HEK293 (cell line): ENCODE measurements at regions not wholly inside any gene's neighbourhood (a gene's known extent, or its start where the extent isn't known, plus 50 kb on each side); places are given as distances from the start of the nearest gene placed in this dataset.

Experiments used
- CTCF ChIA-PET: fragments of 350-600 bp; formaldehyde crosslinking; extraction: SDS; loops from one replicate; lab custom pipeline; 2021; ENCODE audit warnings: antibody characterized with exemption; lab: Yijun Ruan, JAX
- POLR2A ChIA-PET: fragments of 300-600 bp; formaldehyde crosslinking; extraction: SDS; loops from one replicate; lab custom pipeline; 2020; ENCODE audit warnings: antibody characterized with exemption, inconsistent platforms; lab: Yijun Ruan, JAX
- H3K27ac ChIP-seq: fragments of 200-500 bp; sonication (Bioruptor generic); 2 replicates; pipeline ENCODE4 v1.5.1; 2014; ENCODE audit warnings: low read depth, low read length, control low read depth, inconsistent platforms; ENCODE audit errors: extremely low read depth
- H3K36me3 ChIP-seq, 2 experiments: fragments of 200-500 bp in 1 of 2; sonication (Bioruptor generic) in 1 of 2; 1 replicate in 1 of 2; 2 replicates in 1 of 2; pipeline ENCODE4 v1.5.1; 2014 to 2017; ENCODE audit warnings: inconsistent platforms in 2 of 2, low read length in 2 of 2; ENCODE audit not compliant: control insufficient read depth in 2 of 2, insufficient read depth in 1 of 2
- H3K4me1 ChIP-seq: fragments of 200-500 bp; sonication (Bioruptor generic); 2 replicates; pipeline ENCODE4 v1.5.1; 2014; ENCODE audit warnings: mild to moderate bottlenecking, low read length, inconsistent platforms; ENCODE audit not compliant: control insufficient read depth, insufficient read depth
- H3K4me3 ChIP-seq: 2 replicates; pipeline ENCODE4 v1.5.1; 2011; ENCODE audit warnings: low read depth, mild to moderate bottlenecking, control low read depth, low read length, moderate library complexity
- H3K9me3 ChIP-seq: fragments of 200-500 bp; sonication (Bioruptor generic); 2 replicates; pipeline ENCODE4 v1.5.1; 2014; ENCODE audit warnings: low read depth, low read length, inconsistent platforms; ENCODE audit not compliant: control insufficient read depth, insufficient read depth
- BCL11B ChIP-seq: fragments of 450-650 bp; formaldehyde crosslinking; IDR thresholded peaks from 2 replicates; pipeline ENCODE4 v1.5.1; 2016; ENCODE audit warnings: low read depth, missing biosample characterization, missing genetic modification characterization
- FEZF1 ChIP-seq: fragments of 450-650 bp; formaldehyde crosslinking; IDR thresholded peaks from 2 replicates; pipeline ENCODE4 v1.5.1; 2016; ENCODE audit warnings: missing biosample characterization, missing genetic modification characterization
- GLI2 ChIP-seq: fragments of 450-650 bp; formaldehyde crosslinking; IDR thresholded peaks from 2 replicates; pipeline ENCODE4; 2017; ENCODE audit warnings: missing biosample characterization, missing genetic modification characterization, low read depth, borderline replicate concordance
- GLIS1 ChIP-seq: fragments of 450-650 bp; formaldehyde crosslinking; IDR thresholded peaks from 2 replicates; pipeline ENCODE4 v1.5.1; 2016; ENCODE audit warnings: missing biosample characterization, missing genetic modification characterization
- IKZF3 ChIP-seq: fragments of 450-650 bp; IDR thresholded peaks from 2 replicates; pipeline ENCODE4 v1.5.0; 2018; ENCODE audit warnings: missing biosample characterization, mild to moderate bottlenecking, missing genetic modification characterization, moderate library complexity
- KLF10 ChIP-seq: fragments of 450-650 bp; IDR thresholded peaks from 2 replicates; pipeline ENCODE4 v1.5.1; 2018; ENCODE audit warnings: missing biosample characterization, mild to moderate bottlenecking, missing genetic modification characterization
- KLF7 ChIP-seq: fragments of 450-650 bp; formaldehyde crosslinking; IDR thresholded peaks from 2 replicates; pipeline ENCODE4 v1.5.1; 2016; ENCODE audit warnings: missing biosample characterization, missing genetic modification characterization, borderline replicate concordance
- MEIS1 ChIP-seq: sonication (generic); formaldehyde crosslinking; IDR thresholded peaks from 2 replicates; pipeline ENCODE4 v1.8.1; 2022; ENCODE audit warnings: missing genetic modification reagents, mild to moderate bottlenecking, borderline replicate concordance
- SETDB1 ChIP-seq: IDR thresholded peaks from one replicate; pipeline ENCODE4 v1.6.1; 2017; ENCODE audit warnings: mild to moderate bottlenecking, low read length, moderate library complexity, mixed read lengths; ENCODE audit not compliant: insufficient read length
- SP3 ChIP-seq: fragments of 450-650 bp; formaldehyde crosslinking; IDR thresholded peaks from 2 replicates; pipeline ENCODE4 v1.5.1; 2016; ENCODE audit warnings: missing biosample characterization, missing genetic modification characterization
- TRIM28 ChIP-seq: IDR thresholded peaks from 2 replicates; pipeline ENCODE4 v1.6.1; 2011; ENCODE audit warnings: low read length, control low read depth, borderline replicate concordance
- ZFP37 ChIP-seq: fragments of 450-650 bp; formaldehyde crosslinking; IDR thresholded peaks from 2 replicates; pipeline ENCODE4 v1.5.1; 2016; ENCODE audit warnings: missing biosample characterization, missing genetic modification characterization
- ZNF112 ChIP-seq: fragments of 450-650 bp; formaldehyde crosslinking; IDR thresholded peaks from 2 replicates; pipeline ENCODE4 v1.5.0; 2017; ENCODE audit warnings: missing biosample characterization, missing genetic modification characterization
- ZNF146 ChIP-seq: fragments of 450-650 bp; formaldehyde crosslinking; IDR thresholded peaks from 2 replicates; pipeline ENCODE4 v1.5.1; 2016; ENCODE audit warnings: missing biosample characterization, missing genetic modification characterization
- ZNF16 ChIP-seq: fragments of 450-650 bp; formaldehyde crosslinking; IDR thresholded peaks from 2 replicates; pipeline ENCODE4 v1.5.1; 2016; ENCODE audit warnings: low read depth, missing biosample characterization, missing genetic modification characterization
- ZNF223 ChIP-seq: fragments of 450-650 bp; formaldehyde crosslinking; IDR thresholded peaks from 2 replicates; pipeline ENCODE4 v1.5.1; 2016; ENCODE audit warnings: missing biosample characterization, missing genetic modification characterization
- ZNF341 ChIP-seq: fragments of 450-650 bp; formaldehyde crosslinking; IDR thresholded peaks from 2 replicates; pipeline ENCODE4; 2016; ENCODE audit warnings: low read depth, missing biosample characterization, missing genetic modification characterization
- ZNF473 ChIP-seq: fragments of 450-650 bp; formaldehyde crosslinking; IDR thresholded peaks from 2 replicates; pipeline ENCODE4 v1.5.1; 2017; ENCODE audit warnings: missing biosample characterization, missing genetic modification characterization
- ZNF530 ChIP-seq: fragments of 450-650 bp; formaldehyde crosslinking; IDR thresholded peaks from 2 replicates; pipeline ENCODE4 v1.5.1; 2016; ENCODE audit warnings: low read depth, missing biosample characterization, missing genetic modification characterization
- ZNF600 ChIP-seq: fragments of 450-650 bp; formaldehyde crosslinking; IDR thresholded peaks from 2 replicates; pipeline ENCODE4 v1.5.1; 2016; ENCODE audit warnings: missing biosample characterization, missing genetic modification characterization
- ZNF623 ChIP-seq: fragments of 450-650 bp; formaldehyde crosslinking; IDR thresholded peaks from 2 replicates; pipeline ENCODE4 v1.5.1; 2016; ENCODE audit warnings: missing biosample characterization, missing genetic modification characterization
- ZNF658 ChIP-seq: fragments of 450-650 bp; formaldehyde crosslinking; IDR thresholded peaks from 2 replicates; pipeline ENCODE4; 2016; ENCODE audit warnings: missing biosample characterization, missing genetic modification characterization
- TF ChIP-seq, protein P1 (sequence below): fragments of 450-650 bp; formaldehyde crosslinking; IDR thresholded peaks from 2 replicates; pipeline ENCODE4 v1.5.1; 2016; ENCODE audit warnings: missing biosample characterization, missing genetic modification characterization
- TF ChIP-seq, protein P2 (sequence below): fragments of 450-650 bp; formaldehyde crosslinking; conservative IDR thresholded peaks from 2 replicates; pipeline ENCODE4 v1.5.1; 2016; ENCODE audit warnings: low read depth, missing biosample characterization, missing genetic modification characterization
- TF ChIP-seq, protein P3 (sequence below): fragments of 450-650 bp; formaldehyde crosslinking; IDR thresholded peaks from 2 replicates; pipeline ENCODE4 v1.5.1; 2016; ENCODE audit warnings: missing biosample characterization, missing genetic modification characterization

DNA sequence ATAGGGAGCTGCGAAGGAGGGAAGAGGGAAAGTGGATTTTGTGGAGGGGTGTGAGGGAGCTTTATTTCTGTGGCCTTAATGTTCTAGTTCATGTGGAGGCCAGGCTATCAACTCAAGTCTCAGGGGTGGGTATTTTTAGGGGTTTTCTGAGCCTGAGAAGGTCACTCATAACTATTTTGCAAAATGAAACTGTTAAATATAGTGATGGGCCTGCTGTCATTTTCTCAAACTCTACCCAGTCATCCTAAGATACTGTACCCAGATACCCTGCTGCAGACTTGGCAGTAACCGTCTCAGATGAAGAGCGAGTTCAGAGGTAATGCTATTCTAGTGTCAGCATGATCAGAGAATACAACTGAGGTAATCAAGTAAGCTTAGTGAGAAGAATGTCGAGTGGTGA lies 545.0 kb upstream of the TBL1XR1 start:
- TF ChIP-seq, protein P1, sequence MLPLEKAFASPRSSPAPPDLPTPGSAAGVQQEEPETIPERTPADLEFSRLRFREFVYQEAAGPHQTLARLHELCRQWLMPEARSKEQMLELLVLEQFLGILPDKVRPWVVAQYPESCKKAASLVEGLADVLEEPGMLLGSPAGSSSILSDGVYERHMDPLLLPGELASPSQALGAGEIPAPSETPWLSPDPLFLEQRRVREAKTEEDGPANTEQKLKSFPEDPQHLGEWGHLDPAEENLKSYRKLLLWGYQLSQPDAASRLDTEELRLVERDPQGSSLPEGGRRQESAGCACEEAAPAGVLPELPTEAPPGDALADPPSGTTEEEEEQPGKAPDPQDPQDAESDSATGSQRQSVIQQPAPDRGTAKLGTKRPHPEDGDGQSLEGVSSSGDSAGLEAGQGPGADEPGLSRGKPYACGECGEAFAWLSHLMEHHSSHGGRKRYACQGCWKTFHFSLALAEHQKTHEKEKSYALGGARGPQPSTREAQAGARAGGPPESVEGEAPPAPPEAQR (tag by site-specific recombination), result no peak
- TF ChIP-seq ZNF16, result no peak
- no peak for TF ChIP-seq ZNF600 (tag by site-specific recombination)
- TF ChIP-seq ZNF623 (tag by site-specific recombination), result no peak
- no peak for TF ChIP-seq KLF10
- TF ChIP-seq SETDB1, result no peak
- no peak for TF ChIP-seq MEIS1 (CRISPR knock-in tag)
- TF ChIP-seq SP3 (tag by site-specific recombination), result no peak
- no peak for TF ChIP-seq ZNF223 (tag by site-specific recombination)
- no peaks in the 10 kb centered on the region for H3K36me3 ChIP-seq
- no peaks in the 10 kb centered on the region for H3K9me3 ChIP-seq
- H3K4me1 ChIP-seq, result no peaks in the 10 kb centered on the region
- H3K27ac ChIP-seq, result no peak overlapping the region
- CTCF ChIA-PET, result no interaction called here
- H3K4me3 ChIP-seq, result no peak overlapping the region
- POLR2A ChIA-PET, result interaction anchor here (0.6 kb wide), 1 partner anchor 197 kb away, joined by 3 read pairs; no protein-coding TSS in a partner anchor

DNA sequence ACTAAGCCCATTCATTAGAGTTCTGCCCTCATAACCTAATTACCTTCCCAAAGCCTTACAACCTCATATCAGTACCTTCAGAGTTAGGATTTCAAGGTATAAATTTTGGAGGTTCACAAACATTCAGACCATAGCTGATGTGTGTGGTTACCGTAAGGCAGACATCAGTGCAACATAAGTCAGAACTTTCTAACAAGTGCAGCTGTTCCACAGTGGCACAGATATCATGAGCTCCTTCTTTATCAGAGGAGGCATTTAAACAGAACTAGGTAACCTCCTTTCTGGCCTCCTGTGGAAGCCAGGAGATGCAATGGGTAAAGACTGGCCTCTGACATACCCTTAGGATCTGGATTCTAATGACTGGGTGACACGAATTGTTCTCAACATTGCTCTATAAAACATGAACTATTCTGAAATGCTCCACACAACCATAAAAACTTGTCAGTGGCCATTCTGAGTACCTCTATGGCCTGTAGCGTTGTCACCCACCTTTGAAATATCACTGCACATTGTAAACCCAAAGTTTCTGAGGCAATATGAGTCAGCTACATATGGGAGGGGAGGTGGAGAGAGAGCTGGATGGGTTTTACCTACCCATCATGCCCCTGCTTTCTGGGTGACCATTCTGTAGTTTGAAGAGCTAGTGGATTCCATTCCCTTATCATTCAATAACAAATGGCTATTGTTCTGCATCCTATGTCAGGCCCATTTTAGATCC lies 546.0 kb upstream of the TBL1XR1 start:
- TF ChIP-seq ZNF658 (no peak), FEZF1 (no peak), ZNF146 (tag by site-specific recombination) (no peak)
- H3K27ac ChIP-seq, result no peak overlapping the region
- POLR2A ChIA-PET, result no interaction called here
- H3K9me3 ChIP-seq, result no peaks in the 10 kb centered on the region
- H3K4me3 ChIP-seq, result no peak overlapping the region
- no peaks in the 10 kb centered on the region for H3K4me1 ChIP-seq
- no peaks in the 10 kb centered on the region for H3K36me3 ChIP-seq
- CTCF ChIA-PET, result no interaction called here

DNA sequence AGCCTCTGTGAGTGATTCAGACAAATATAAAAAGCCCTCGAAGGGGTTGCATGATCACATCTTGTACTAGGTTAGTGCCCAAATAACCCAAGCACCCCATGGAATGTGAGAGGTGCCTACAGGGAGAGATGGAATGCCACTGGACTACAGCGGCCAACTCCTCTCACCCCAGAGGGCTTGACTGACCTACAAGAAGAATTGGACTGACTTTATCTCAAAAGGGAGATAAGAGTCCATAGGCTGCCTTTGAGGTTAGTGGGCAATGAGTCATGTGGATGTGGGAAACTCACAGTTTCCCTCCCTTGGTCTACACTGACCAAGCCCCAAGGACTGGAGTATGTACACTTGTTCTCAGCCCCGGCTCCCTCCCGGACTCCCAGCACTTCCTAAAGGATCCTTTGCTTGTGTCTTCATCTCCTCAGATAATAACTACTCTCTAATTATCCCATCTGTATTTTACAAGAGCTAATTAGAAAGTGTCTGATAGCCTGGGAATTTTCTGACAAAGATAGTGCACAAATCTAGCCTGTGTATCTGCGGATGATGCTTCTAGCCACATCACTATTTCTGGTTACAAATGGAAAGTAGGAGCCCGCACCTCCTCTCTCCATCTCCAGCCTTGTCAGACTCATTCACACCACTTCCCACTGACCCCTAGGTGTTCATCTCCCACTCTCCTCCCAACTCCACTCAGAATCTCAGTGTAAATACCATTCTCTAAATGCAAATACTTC lies 547.8 kb upstream of the TBL1XR1 start:
- Histone ChIP-seq H3K9me3 (no peaks in the 10 kb centered on the region), H3K36me3 (no peaks in the 10 kb centered on the region), H3K27ac (no peak overlapping the region), H3K4me1 (no peaks in the 10 kb centered on the region), H3K4me3 (no peak overlapping the region)
- POLR2A ChIA-PET, result no interaction called here
- CTCF ChIA-PET, result no interaction called here
- TF ChIP-seq ZNF112 (no peak), ZFP37 (tag by site-specific recombination) (no peak), IKZF3 (no peak), TRIM28 (no peak), KLF7 (tag by site-specific recombination) (no peak), ZNF473 (no peak), KLF10 (no peak), GLI2 (tag by site-specific recombination) (no peak), GLIS1 (tag by site-specific recombination) (no peak), ZNF341 (tag by site-specific recombination) (no peak), ZNF623 (tag by site-specific recombination) (no peak), ZNF530 (no peak), BCL11B (tag by site-specific recombination) (no peak)
- TF ChIP-seq, protein P2, sequence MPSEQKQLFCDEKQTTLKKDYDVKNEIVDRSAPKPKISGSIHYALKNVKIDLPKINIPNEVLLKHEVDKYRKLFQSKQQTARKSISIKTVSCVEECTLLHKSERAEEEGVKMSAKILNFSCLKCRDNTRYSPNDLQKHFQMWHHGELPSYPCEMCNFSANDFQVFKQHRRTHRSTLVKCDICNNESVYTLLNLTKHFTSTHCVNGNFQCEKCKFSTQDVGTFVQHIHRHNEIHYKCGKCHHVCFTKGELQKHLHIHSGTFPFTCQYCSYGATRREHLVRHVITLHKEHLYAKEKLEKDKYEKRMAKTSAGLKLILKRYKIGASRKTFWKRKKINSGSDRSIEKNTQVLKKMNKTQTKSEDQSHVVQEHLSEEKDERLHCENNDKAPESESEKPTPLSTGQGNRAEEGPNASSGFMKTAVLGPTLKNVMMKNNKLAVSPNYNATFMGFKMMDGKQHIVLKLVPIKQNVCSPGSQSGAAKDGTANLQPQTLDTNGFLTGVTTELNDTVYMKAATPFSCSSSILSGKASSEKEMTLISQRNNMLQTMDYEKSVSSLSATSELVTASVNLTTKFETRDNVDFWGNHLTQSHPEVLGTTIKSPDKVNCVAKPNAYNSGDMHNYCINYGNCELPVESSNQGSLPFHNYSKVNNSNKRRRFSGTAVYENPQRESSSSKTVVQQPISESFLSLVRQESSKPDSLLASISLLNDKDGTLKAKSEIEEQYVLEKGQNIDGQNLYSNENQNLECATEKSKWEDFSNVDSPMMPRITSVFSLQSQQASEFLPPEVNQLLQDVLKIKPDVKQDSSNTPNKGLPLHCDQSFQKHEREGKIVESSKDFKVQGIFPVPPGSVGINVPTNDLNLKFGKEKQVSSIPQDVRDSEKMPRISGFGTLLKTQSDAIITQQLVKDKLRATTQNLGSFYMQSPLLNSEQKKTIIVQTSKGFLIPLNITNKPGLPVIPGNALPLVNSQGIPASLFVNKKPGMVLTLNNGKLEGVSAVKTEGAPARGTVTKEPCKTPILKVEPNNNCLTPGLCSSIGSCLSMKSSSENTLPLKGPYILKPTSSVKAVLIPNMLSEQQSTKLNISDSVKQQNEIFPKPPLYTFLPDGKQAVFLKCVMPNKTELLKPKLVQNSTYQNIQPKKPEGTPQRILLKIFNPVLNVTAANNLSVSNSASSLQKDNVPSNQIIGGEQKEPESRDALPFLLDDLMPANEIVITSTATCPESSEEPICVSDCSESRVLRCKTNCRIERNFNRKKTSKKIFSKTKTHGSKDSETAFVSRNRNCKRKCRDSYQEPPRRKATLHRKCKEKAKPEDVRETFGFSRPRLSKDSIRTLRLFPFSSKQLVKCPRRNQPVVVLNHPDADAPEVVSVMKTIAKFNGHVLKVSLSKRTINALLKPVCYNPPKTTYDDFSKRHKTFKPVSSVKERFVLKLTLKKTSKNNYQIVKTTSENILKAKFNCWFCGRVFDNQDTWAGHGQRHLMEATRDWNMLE (tag by site-specific recombination), result no peak
- TF ChIP-seq, protein P3, sequence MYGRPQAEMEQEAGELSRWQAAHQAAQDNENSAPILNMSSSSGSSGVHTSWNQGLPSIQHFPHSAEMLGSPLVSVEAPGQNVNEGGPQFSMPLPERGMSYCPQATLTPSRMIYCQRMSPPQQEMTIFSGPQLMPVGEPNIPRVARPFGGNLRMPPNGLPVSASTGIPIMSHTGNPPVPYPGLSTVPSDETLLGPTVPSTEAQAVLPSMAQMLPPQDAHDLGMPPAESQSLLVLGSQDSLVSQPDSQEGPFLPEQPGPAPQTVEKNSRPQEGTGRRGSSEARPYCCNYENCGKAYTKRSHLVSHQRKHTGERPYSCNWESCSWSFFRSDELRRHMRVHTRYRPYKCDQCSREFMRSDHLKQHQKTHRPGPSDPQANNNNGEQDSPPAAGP (tag by site-specific recombination), result no peak
